ENCODE measurements at regions not wholly inside any gene's neighbourhood (a gene's known extent, or its start where the extent isn't known, plus 50 kb on each side); places are given as distances from the start of the nearest gene placed in this dataset.
A peak's percentile ranks its signal among the peaks of the same experiment; 100 is the strongest.

- H3K36me3 Mint-ChIP-seq, result no peaks in the 10 kb centered on the region
- CTCF ChIA-PET, result interaction anchor here (11.0 to 12.9 kb wide), 2 partner anchors 89 to 142 kb away, joined by 145 to 250 read pairs; no protein-coding TSS in a partner anchor
- no peak overlapping the region for H3K27ac Mint-ChIP-seq
- H3K4me1 Mint-ChIP-seq, result no peaks in the 10 kb centered on the region
- DNase-seq, result no peak
- peaks cover 31% of the 10 kb centered on the region for H3K27me3 Mint-ChIP-seq
- no peaks in the 10 kb centered on the region for H3K9me3 Mint-ChIP-seq
- H3K4me3 Mint-ChIP-seq, result no peak overlapping the region
Measured at GRCh38 chr1:201701831-201702230, 127.1 kb upstream of the IPO9 start.

- no peaks in the 10 kb centered on the region for H3K9me3 Mint-ChIP-seq
- no peaks in the 10 kb centered on the region for H3K36me3 Mint-ChIP-seq
- no peak overlapping the region for H3K27ac Mint-ChIP-seq
- peaks cover 31% of the 10 kb centered on the region for H3K27me3 Mint-ChIP-seq
- no peak for DNase-seq
- no peak overlapping the region for H3K4me3 Mint-ChIP-seq
- CTCF ChIA-PET, result interaction anchor here (0.8 to 12.9 kb wide), 7 partner anchors 10 to 221 kb away, joined by 3 to 250 read pairs (median 13); no protein-coding TSS in a partner anchor
- H3K4me1 Mint-ChIP-seq, result no peaks in the 10 kb centered on the region
Measured at GRCh38 chr1:201702936-201703335, 126.0 kb upstream of the IPO9 start.

GRCh38 chr1:201703621-201704438, 125.1 kb upstream of the IPO9 start:
- H3K36me3 Mint-ChIP-seq, result no peaks in the 10 kb centered on the region
- peak; percentile 76 for DNase-seq
- CTCF ChIA-PET, result interaction anchor here (0.8 to 12.9 kb wide), 12 partner anchors 8 to 222 kb away, joined by 3 to 250 read pairs (median 8); no protein-coding TSS in a partner anchor

GRCh38 chr1:201704439-201704792, 124.5 kb upstream of the IPO9 start:
- no peaks in the 10 kb centered on the region for H3K36me3 Mint-ChIP-seq
- DNase-seq, result no peak
- H3K9me3 Mint-ChIP-seq, result no peaks in the 10 kb centered on the region
- H3K27ac Mint-ChIP-seq, result no peak overlapping the region
- no peak overlapping the region for H3K4me3 Mint-ChIP-seq
- CTCF ChIA-PET, result interaction anchor here (0.7 to 12.9 kb wide), 15 partner anchors 9 to 222 kb away, joined by 3 to 250 read pairs (median 5); no protein-coding TSS in a partner anchor
- H3K27me3 Mint-ChIP-seq, result peaks cover 27% of the 10 kb centered on the region
- no peaks in the 10 kb centered on the region for H3K4me1 Mint-ChIP-seq

More at GRCh38 chr1:201703621-201704438, 125.1 kb upstream of the IPO9 start:
- Mint-ChIP-seq H3K4me1 (no peaks in the 10 kb centered on the region), H3K9me3 (no peaks in the 10 kb centered on the region), H3K27ac (no peak overlapping the region), H3K4me3 (no peak overlapping the region), H3K27me3 (peaks cover 27% of the 10 kb centered on the region)

GRCh38 chr1:201705389-201705788, 123.6 kb upstream of the IPO9 start:
- no peaks in the 10 kb centered on the region for H3K36me3 Mint-ChIP-seq
- H3K9me3 Mint-ChIP-seq, result no peaks in the 10 kb centered on the region
- no peak overlapping the region for H3K27ac Mint-ChIP-seq
- H3K4me1 Mint-ChIP-seq, result no peaks in the 10 kb centered on the region
- CTCF ChIA-PET, result interaction anchor here (1.3 to 12.9 kb wide), 9 partner anchors 8 to 223 kb away, joined by 3 to 250 read pairs (median 9); no protein-coding TSS in a partner anchor
- H3K27me3 Mint-ChIP-seq, result peaks cover 30% of the 10 kb centered on the region
- no peak overlapping the region for H3K4me3 Mint-ChIP-seq
- no peak for DNase-seq

- Mint-ChIP-seq H3K27ac (no peak overlapping the region), H3K36me3 (no peaks in the 10 kb centered on the region), H3K27me3 (peaks cover 30% of the 10 kb centered on the region), H3K4me3 (no peak overlapping the region), H3K9me3 (no peaks in the 10 kb centered on the region), H3K4me1 (no peaks in the 10 kb centered on the region)
- no peak for DNase-seq
- CTCF ChIA-PET, result interaction anchor here (1.7 to 12.9 kb wide), 5 partner anchors 11 to 146 kb away, joined by 6 to 250 read pairs (median 9); no protein-coding TSS in a partner anchor
Measured at GRCh38 chr1:201706109-201706508, 122.8 kb upstream of the IPO9 start.

- H3K27ac Mint-ChIP-seq, result no peak overlapping the region
- H3K4me1 Mint-ChIP-seq, result no peaks in the 10 kb centered on the region
- CTCF ChIA-PET, result interaction anchor here (1.4 to 12.9 kb wide), 3 partner anchors 84 to 147 kb away, joined by 4 to 250 read pairs (median 145); no protein-coding TSS in a partner anchor
- DNase-seq, result no peak
- H3K36me3 Mint-ChIP-seq, result no peaks in the 10 kb centered on the region
- H3K27me3 Mint-ChIP-seq, result peaks cover 34% of the 10 kb centered on the region
- H3K4me3 Mint-ChIP-seq, result no peak overlapping the region
- H3K9me3 Mint-ChIP-seq, result no peaks in the 10 kb centered on the region
Measured at GRCh38 chr1:201707027-201707426, 121.9 kb upstream of the IPO9 start.

- Mint-ChIP-seq H3K4me1 (no peaks in the 10 kb centered on the region), H3K27ac (no peak overlapping the region), H3K27me3 (peaks cover 36% of the 10 kb centered on the region), H3K9me3 (no peaks in the 10 kb centered on the region), H3K4me3 (no peak overlapping the region), H3K36me3 (no peaks in the 10 kb centered on the region)
- CTCF ChIA-PET, result interaction anchor here (0.8 to 12.9 kb wide), 5 partner anchors 11 to 148 kb away, joined by 3 to 250 read pairs (median 13); no protein-coding TSS in a partner anchor
- no peak for DNase-seq
Measured at GRCh38 chr1:201707656-201708055, 121.3 kb upstream of the IPO9 start.

GRCh38 chr1:201708085-201708512, 120.9 kb upstream of the IPO9 start:
- CTCF ChIA-PET, result interaction anchor here (0.8 to 12.9 kb wide), 7 partner anchors 11 to 148 kb away, joined by 3 to 250 read pairs (median 7); no protein-coding TSS in a partner anchor
- no peaks in the 10 kb centered on the region for H3K4me1 Mint-ChIP-seq
- no peak overlapping the region for H3K27ac Mint-ChIP-seq
- no peaks in the 10 kb centered on the region for H3K9me3 Mint-ChIP-seq
- peaks cover 36% of the 10 kb centered on the region for H3K27me3 Mint-ChIP-seq
- H3K4me3 Mint-ChIP-seq, result no peak overlapping the region
- H3K36me3 Mint-ChIP-seq, result no peaks in the 10 kb centered on the region
- no peak for DNase-seq

- Mint-ChIP-seq H3K36me3 (no peaks in the 10 kb centered on the region), H3K27me3 (peaks cover 31% of the 10 kb centered on the region), H3K9me3 (no peaks in the 10 kb centered on the region), H3K27ac (peak overlapping the region; percentile 31), H3K4me1 (no peaks in the 10 kb centered on the region), H3K4me3 (no peak overlapping the region)
- no peak for DNase-seq
- CTCF ChIA-PET, result interaction anchor here (1.0 to 12.9 kb wide), 20 partner anchors 9 to 228 kb away, joined by 3 to 250 read pairs (median 4); no protein-coding TSS in a partner anchor
Measured at GRCh38 chr1:201708691-201709090, 120.3 kb upstream of the IPO9 start.

GRCh38 chr1:201709564-201710295, 119.2 kb upstream of the IPO9 start:
- peak; percentile 69 for DNase-seq
- Mint-ChIP-seq H3K27ac (no peak overlapping the region), H3K27me3 (peaks cover 23% of the 10 kb centered on the region)

GRCh38 chr1:201710632-201711597, 118.0 kb upstream of the IPO9 start:
- CTCF ChIA-PET, result interaction anchor here (1.1 to 12.9 kb wide), 4 partner anchors 26 to 203 kb away, joined by 3 to 250 read pairs (median 75); no protein-coding TSS in a partner anchor
- H3K9me3 Mint-ChIP-seq, result no peaks in the 10 kb centered on the region
- H3K4me1 Mint-ChIP-seq, result no peaks in the 10 kb centered on the region
- H3K27me3 Mint-ChIP-seq, result peaks cover 18% of the 10 kb centered on the region
- no peak overlapping the region for H3K27ac Mint-ChIP-seq
- no peaks in the 10 kb centered on the region for H3K36me3 Mint-ChIP-seq
- no peak overlapping the region for H3K4me3 Mint-ChIP-seq
- DNase-seq, result no peak

More at GRCh38 chr1:201709564-201710295, 119.2 kb upstream of the IPO9 start:
- Mint-ChIP-seq H3K9me3 (no peaks in the 10 kb centered on the region), H3K36me3 (no peaks in the 10 kb centered on the region), H3K4me3 (no peak overlapping the region), H3K4me1 (no peaks in the 10 kb centered on the region)
- CTCF ChIA-PET, result interaction anchor here (0.7 to 12.9 kb wide), 31 partner anchors 8 to 635 kb away, joined by 3 to 250 read pairs (median 4); no protein-coding TSS in a partner anchor

GRCh38 chr1:201711811-201712210, 117.1 kb upstream of the IPO9 start:
- DNase-seq, result no peak
- no peaks in the 10 kb centered on the region for H3K9me3 Mint-ChIP-seq

More at GRCh38 chr1:201711811-201712210, 117.1 kb upstream of the IPO9 start:
- Mint-ChIP-seq H3K27me3 (peaks cover 17% of the 10 kb centered on the region), H3K4me3 (no peak overlapping the region), H3K36me3 (no peaks in the 10 kb centered on the region), H3K4me1 (no peaks in the 10 kb centered on the region), H3K27ac (no peak overlapping the region)
- CTCF ChIA-PET, result interaction anchor here (3.5 to 12.9 kb wide), 3 partner anchors 8 to 152 kb away, joined by 16 to 250 read pairs (median 145); no protein-coding TSS in a partner anchor

Data from activated naive CD4-positive, alpha-beta T cell treated with anti-CD3 and anti-CD28 coated beads, Interleukin-2, amount 10 ng/mL, durations not matched to agents 7 days and 5 days (primary cell).